Panc1 (cell line): ENCODE measurements at regions not wholly inside any gene's neighbourhood (a gene's known extent, or its start where the extent isn't known, plus 50 kb on each side); places are given as distances from the start of the nearest gene placed in this dataset.

Experiments
- CTCF ChIP-seq: fragments of 450-650 bp; IDR thresholded peaks from 2 replicates; pipeline ENCODE4 v1.5.1; 2017; ENCODE audit warnings: mild to moderate bottlenecking
- POLR2AphosphoS5 ChIP-seq: IDR thresholded peaks from 2 replicates; pipeline ENCODE4 v1.6.1; 2012; ENCODE audit warnings: mild to moderate bottlenecking, low read depth, low read length, moderate library complexity
- REST ChIP-seq, 2 experiments: IDR thresholded peaks; 2 replicates each; pipeline ENCODE4 v1.6.1; 2011 to 2012; ENCODE audit warnings: low read depth in 2 of 2, control low read depth in 1 of 2, low read length in 1 of 2, mild to moderate bottlenecking in 1 of 2, moderate library complexity in 1 of 2; ENCODE audit not compliant: insufficient read depth in 1 of 2
- SIN3A ChIP-seq: IDR thresholded peaks from 2 replicates; pipeline ENCODE4 v1.6.1; 2012; ENCODE audit warnings: low read depth, mild to moderate bottlenecking, low read length, moderate library complexity, borderline replicate concordance; ENCODE audit not compliant: insufficient read depth
- TCF7L2 ChIP-seq: IDR thresholded peaks from 2 replicates; pipeline ENCODE4 v1.6.1; 2011; ENCODE audit warnings: mild to moderate bottlenecking, low read depth, low read length, inconsistent platforms

- TF ChIP-seq CTCF (no peak), POLR2AphosphoS5 (no peak), SIN3A (no peak), REST (IDR thresholded peaks at IDR 0.05; ENCODE audit: insufficient read depth in 1 of 2, low read depth in 2 of 2, low read length in 1 of 2) (no peak), TCF7L2 (no peak)
Measured at GRCh38 chr4:119982756-119983155, 83.9 kb downstream of the MAD2L1 start.
